HFFc6 (cell line): ENCODE measurements at regions not wholly inside any gene's neighbourhood (a gene's known extent, or its start where the extent isn't known, plus 50 kb on each side); places are given as distances from the start of the nearest gene placed in this dataset.

Experiments used
- DNase-seq: peaks from one replicate; pipeline ENCODE4 v3.0.0-alpha.2; 2018
- H3K27ac Mint-ChIP-seq: 2 replicates; pipeline ENCODE4 v1.8.0; 2020; ENCODE audit warnings: mild to moderate bottlenecking, mixed read lengths
- H3K27me3 Mint-ChIP-seq: 2 replicates; pipeline ENCODE4 v1.8.0; 2021; ENCODE audit warnings: mild to moderate bottlenecking, moderate library complexity, mixed read lengths; ENCODE audit not compliant: insufficient read depth
- H3K36me3 Mint-ChIP-seq: 2 replicates; pipeline ENCODE4 v1.8.0; 2021; ENCODE audit warnings: low read depth, mixed read lengths
- H3K4me1 Mint-ChIP-seq: 2 replicates; pipeline ENCODE4 v1.8.0; 2020; ENCODE audit warnings: low read depth, mixed read lengths
- H3K4me3 Mint-ChIP-seq: 2 replicates; pipeline ENCODE4 v1.8.0; 2020; ENCODE audit warnings: mild to moderate bottlenecking, moderate library complexity, mixed read lengths
- H3K9me3 Mint-ChIP-seq: 2 replicates; pipeline ENCODE4 v1.8.0; 2020; ENCODE audit warnings: mild to moderate bottlenecking, mixed read lengths
- CTCF ChIP-seq: fragments of 200-600 bp; sonication (generic); IDR thresholded peaks from 2 replicates; pipeline ENCODE4 v1.5.0; 2021; ENCODE audit warnings: antibody characterized with exemption, mild to moderate bottlenecking

GRCh38 chr4:17246656-17247055, 265.2 kb downstream of the QDPR start:
- H3K27ac Mint-ChIP-seq = no peak overlapping the region
- TF ChIP-seq CTCF = no peak
- H3K4me1 Mint-ChIP-seq = 0 out of 2 replicates have a peak, but pooled peaks cover under 1% of the 10 kb centered on the region
- H3K9me3 Mint-ChIP-seq = no peaks in the 10 kb centered on the region
- no peaks in the 10 kb centered on the region for H3K36me3 Mint-ChIP-seq
- no peaks in the 10 kb centered on the region for H3K27me3 Mint-ChIP-seq
- H3K4me3 Mint-ChIP-seq = no peak overlapping the region
- DNase-seq = no peak

GRCh38 chr4:17241835-17242234, 270.1 kb downstream of the QDPR start:
- Mint-ChIP-seq H3K4me1 (peaks cover 28% of the 10 kb centered on the region), H3K9me3 (no peaks in the 10 kb centered on the region), H3K36me3 (no peaks in the 10 kb centered on the region; the same call in 1 of the 2 replicates), H3K27ac (no peak overlapping the region), H3K27me3 (no peaks in the 10 kb centered on the region), H3K4me3 (no peak overlapping the region)
- DNase-seq = no peak
- no peak for TF ChIP-seq CTCF

GRCh38 chr4:17238633-17239032, 273.3 kb downstream of the QDPR start:
- no peaks in the 10 kb centered on the region for H3K27me3 Mint-ChIP-seq
- no peak for DNase-seq
- no peak for TF ChIP-seq CTCF
- no peak overlapping the region for H3K27ac Mint-ChIP-seq
- no peak overlapping the region for H3K4me3 Mint-ChIP-seq
- peaks cover 47% of the 10 kb centered on the region for H3K4me1 Mint-ChIP-seq
- H3K36me3 Mint-ChIP-seq = no peaks in the 10 kb centered on the region; the same call in 1 of the 2 replicates
- no peaks in the 10 kb centered on the region for H3K9me3 Mint-ChIP-seq

GRCh38 chr4:17236686-17237085, 275.2 kb downstream of the QDPR start:
- H3K27me3 Mint-ChIP-seq = no peaks in the 10 kb centered on the region; the same call in 1 of the 2 replicates
- peak; percentile 81 for DNase-seq
- no peak for TF ChIP-seq CTCF
- H3K4me3 Mint-ChIP-seq = peak overlapping the region; percentile 14; the same call in 1 of the 2 replicates
- peak overlapping the region; percentile 78 for H3K27ac Mint-ChIP-seq
- H3K36me3 Mint-ChIP-seq = no peaks in the 10 kb centered on the region; the same call in 1 of the 2 replicates
- no peaks in the 10 kb centered on the region for H3K9me3 Mint-ChIP-seq
- peaks cover 61% of the 10 kb centered on the region for H3K4me1 Mint-ChIP-seq

GRCh38 chr4:17234678-17235077, 277.2 kb downstream of the QDPR start:
- H3K27ac Mint-ChIP-seq = no peak overlapping the region
- H3K4me3 Mint-ChIP-seq = no peak overlapping the region
- DNase-seq = no peak
- H3K36me3 Mint-ChIP-seq = no peaks in the 10 kb centered on the region; the same call in 1 of the 2 replicates
- TF ChIP-seq CTCF = no peak
- H3K27me3 Mint-ChIP-seq = no peaks in the 10 kb centered on the region; the same call in none of the 2 replicates
- H3K4me1 Mint-ChIP-seq = peaks cover 58% of the 10 kb centered on the region
- no peaks in the 10 kb centered on the region for H3K9me3 Mint-ChIP-seq
